ENCODE measurements at regions not wholly inside any gene's neighbourhood (a gene's known extent, or its start where the extent isn't known, plus 50 kb on each side); places are given as distances from the start of the nearest gene placed in this dataset.

DNA sequence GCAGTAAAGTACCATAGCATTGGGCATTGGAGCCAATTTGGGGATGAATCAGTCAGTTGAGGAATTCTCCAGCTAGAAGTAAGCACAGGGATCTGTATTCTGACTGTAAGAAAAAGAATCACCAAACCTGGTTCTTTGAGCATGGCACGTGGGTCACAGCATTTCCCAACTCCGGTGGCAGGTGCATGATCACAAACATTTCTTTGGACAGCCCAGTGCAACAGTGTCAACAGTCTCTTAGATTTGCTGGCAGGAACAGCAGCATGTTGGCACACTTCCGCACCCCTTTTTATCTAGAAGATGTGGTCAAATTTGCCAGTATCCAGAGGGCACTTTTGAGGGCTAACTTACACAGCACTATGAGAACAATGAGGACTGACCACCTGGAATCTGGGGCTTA is 437.5 kb upstream of the GHITM start:
- Histone ChIP-seq H3K36me3 (ENCODE audit: control insufficient read depth in 2 of 4, insufficient read depth in 4 of 4, low read length in 3 of 4) (no peaks in the 10 kb centered on the region), H2BK15ac (ENCODE audit: low read length) (no peak overlapping the region), H3K4me2 (ENCODE audit: insufficient read depth in 1 of 2, low read depth in 2 of 2, low read length in 2 of 2) (no peak overlapping the region), H3K9me3 (ENCODE audit: insufficient read depth in 2 of 2, low read depth in 1 of 2, low read length in 1 of 2) (no peaks in the 10 kb centered on the region; a peak in 1 of 4 replicates), H4K5ac (ENCODE audit: insufficient read length, low read depth, low read length) (no peak overlapping the region), H3K9ac (replicated peaks in 1 of 4; ENCODE audit: extremely low read depth in 1 of 4, low read depth in 3 of 4, low read length in 3 of 4) (no peak overlapping the region), H3K56ac (replicated peaks; ENCODE audit: insufficient read length, low read depth, low read length) (no peak overlapping the region), H3K27me3 (replicated peaks in 1 of 4; ENCODE audit: control insufficient read depth in 3 of 4, extremely low read depth in 1 of 4, insufficient read depth in 3 of 4, low read length in 3 of 4) (no peaks in the 10 kb centered on the region), H4K8ac (ENCODE audit: extremely low read depth, insufficient read depth, low read length) (no peak overlapping the region), H4K91ac (replicated peaks; ENCODE audit: insufficient read length, low read length) (no peak overlapping the region), H2AFZ (ENCODE audit: low read length) (no peak overlapping the region), H3K79me1 (ENCODE audit: low read depth, low read length) (no peaks in the 10 kb centered on the region), H3K23ac (ENCODE audit: insufficient read length) (no peak overlapping the region), H3K4ac (replicated peaks; ENCODE audit: insufficient read length, low read depth, low read length) (no peak overlapping the region), H3K14ac (ENCODE audit: insufficient read length) (no peak overlapping the region), H2BK5ac (ENCODE audit: low read depth, low read length) (no peak overlapping the region), H3K27ac (ENCODE audit: low read depth, low read length) (no peak overlapping the region), H2BK120ac (replicated peaks; ENCODE audit: low read depth, low read length) (no peak overlapping the region), H3K18ac (ENCODE audit: extremely low read depth, low read length) (no peak overlapping the region), H3K79me2 (ENCODE audit: control insufficient read depth in 1 of 2, insufficient read depth in 2 of 2, low read length in 2 of 2) (no peaks in the 10 kb centered on the region), H2BK12ac (ENCODE audit: low read depth, low read length) (no peak overlapping the region), H3K4me1 (replicated peaks in 1 of 4; ENCODE audit: control insufficient read depth in 3 of 4, insufficient read depth in 4 of 4, low read length in 3 of 4) (peaks cover 0 to under 1% (median 0%) of the 10 kb centered on the region in 4 experiments; a peak in 2 of 7 replicates), H4K20me1 (replicated peaks in 1 of 2; ENCODE audit: control insufficient read depth in 1 of 2, insufficient read depth in 2 of 2, low read length in 2 of 2) (no peaks in the 10 kb centered on the region), H2AK5ac (ENCODE audit: low read depth, low read length) (no peak overlapping the region), H3K4me3 (ENCODE audit: extremely low read depth in 1 of 4, insufficient read depth in 2 of 4, low read depth in 3 of 4, low read length in 4 of 4) (no peak overlapping the region), H2BK20ac (ENCODE audit: low read length) (no peak overlapping the region), H3K23me2 (ENCODE audit: low read depth, low read length) (no peaks in the 10 kb centered on the region)
- no peak for TF ChIP-seq EZH2 (IDR thresholded peaks at IDR 0.05; ENCODE audit: low read depth, low read length, severe bottlenecking)
- TF ChIP-seq HDAC2 (IDR thresholded peaks at IDR 0.05; ENCODE audit: borderline replicate concordance in 1 of 2, low read depth in 2 of 2, low read length in 2 of 2), result no peak
- no peak for TF ChIP-seq TEAD4 (IDR thresholded peaks at IDR 0.05; ENCODE audit: low read depth, low read length)
- TF ChIP-seq MAFK (IDR thresholded peaks at IDR 0.05; ENCODE audit: low read depth, low read length), result no peak
- TF ChIP-seq, protein P1, sequence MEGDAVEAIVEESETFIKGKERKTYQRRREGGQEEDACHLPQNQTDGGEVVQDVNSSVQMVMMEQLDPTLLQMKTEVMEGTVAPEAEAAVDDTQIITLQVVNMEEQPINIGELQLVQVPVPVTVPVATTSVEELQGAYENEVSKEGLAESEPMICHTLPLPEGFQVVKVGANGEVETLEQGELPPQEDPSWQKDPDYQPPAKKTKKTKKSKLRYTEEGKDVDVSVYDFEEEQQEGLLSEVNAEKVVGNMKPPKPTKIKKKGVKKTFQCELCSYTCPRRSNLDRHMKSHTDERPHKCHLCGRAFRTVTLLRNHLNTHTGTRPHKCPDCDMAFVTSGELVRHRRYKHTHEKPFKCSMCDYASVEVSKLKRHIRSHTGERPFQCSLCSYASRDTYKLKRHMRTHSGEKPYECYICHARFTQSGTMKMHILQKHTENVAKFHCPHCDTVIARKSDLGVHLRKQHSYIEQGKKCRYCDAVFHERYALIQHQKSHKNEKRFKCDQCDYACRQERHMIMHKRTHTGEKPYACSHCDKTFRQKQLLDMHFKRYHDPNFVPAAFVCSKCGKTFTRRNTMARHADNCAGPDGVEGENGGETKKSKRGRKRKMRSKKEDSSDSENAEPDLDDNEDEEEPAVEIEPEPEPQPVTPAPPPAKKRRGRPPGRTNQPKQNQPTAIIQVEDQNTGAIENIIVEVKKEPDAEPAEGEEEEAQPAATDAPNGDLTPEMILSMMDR (IDR thresholded peaks at IDR 0.05; ENCODE audit: control extremely low read depth in 1 of 3, insufficient read depth in 1 of 3, low read depth in 1 of 3, low read length in 3 of 3), result no peak
- no peak for TF ChIP-seq POLR2AphosphoS5 (IDR thresholded peaks at IDR 0.05; ENCODE audit: low read depth, low read length)
- TF ChIP-seq ATF2 (IDR thresholded peaks at IDR 0.05; ENCODE audit: low read length), result no peak
- TF ChIP-seq CREB1 (IDR thresholded peaks at IDR 0.05), result no peak
- ChIA-PET CTCF (ENCODE audit: partially characterized antibody) (no interaction called here), POLR2A (ENCODE audit: partially characterized antibody) (no interaction called here)
- FAIRE-seq (no peak), DNase-seq (ENCODE audit: low read depth in 1 of 2, low spot score in 2 of 2) (no peak)
- 94% methylated on average over 3 of the region's 3 CpGs; no CpG with 5 or more reads in 1 of the 2 experiments for WGBS, 2 experiments (ENCODE audit: extremely low coverage in 1 of 2, insufficient coverage in 1 of 2, insufficient read length in 1 of 2, insufficient replicate concordance in 2 of 2, low coverage in 1 of 2, low lambda C conversion rate in 2 of 2, missing lambda C conversion rate in 1 of 2)
